HG03175 (cell line): ENCODE measurements at regions not wholly inside any gene's neighbourhood (a gene's known extent, or its start where the extent isn't known, plus 50 kb on each side); places are given as distances from the start of the nearest gene placed in this dataset.
"Not testable (repeated sequence)": the region's sequence is repeated elsewhere in the genome, so short reads cannot be mapped to it uniquely, and the experiment has no call there.

Source experiments
- ATAC-seq: cut with Tn5 transposase; IDR thresholded peaks from one replicate; pipeline ENCODE4 v1.9.1; 2021; ENCODE audit warnings: mild to moderate bottlenecking, moderate library complexity; ENCODE audit not compliant: unreplicated experiment

GRCh38 chr3:27779176-27779575, 57.1 kb upstream of the EOMES start:
- ATAC-seq = no peak

GRCh38 chr3:27789420-27789819, 67.3 kb upstream of the EOMES start:
- no peak for ATAC-seq

DNA sequence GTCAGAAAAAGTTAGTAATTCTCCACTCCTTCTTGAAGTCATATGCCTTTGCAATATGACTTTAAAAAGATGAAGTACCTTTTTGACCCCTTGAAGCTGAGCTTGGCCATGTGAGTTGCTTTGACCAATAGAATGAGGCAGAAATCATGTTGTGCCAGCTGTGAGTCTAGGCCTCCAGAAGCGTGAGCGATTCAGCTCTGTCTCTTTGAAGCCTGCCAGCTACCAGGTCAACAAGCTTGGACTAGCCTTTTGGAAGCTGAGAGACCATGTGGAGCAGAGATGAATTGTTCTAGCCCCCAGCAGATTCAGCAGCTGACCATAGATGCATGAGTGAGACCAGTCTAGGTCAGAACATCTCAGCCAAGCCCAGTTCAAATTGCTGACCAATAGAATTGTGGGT, 69.8 kb upstream of the EOMES start:
- no peak for ATAC-seq

GRCh38 chr3:27792869-27793268, 70.7 kb upstream of the EOMES start:
- ATAC-seq = no peak

GRCh38 chr3:27794211-27794610, 72.1 kb upstream of the EOMES start:
- no peak for ATAC-seq

GRCh38 chr3:27796365-27796875, 74.3 kb upstream of the EOMES start:
- ATAC-seq = no peak

DNA sequence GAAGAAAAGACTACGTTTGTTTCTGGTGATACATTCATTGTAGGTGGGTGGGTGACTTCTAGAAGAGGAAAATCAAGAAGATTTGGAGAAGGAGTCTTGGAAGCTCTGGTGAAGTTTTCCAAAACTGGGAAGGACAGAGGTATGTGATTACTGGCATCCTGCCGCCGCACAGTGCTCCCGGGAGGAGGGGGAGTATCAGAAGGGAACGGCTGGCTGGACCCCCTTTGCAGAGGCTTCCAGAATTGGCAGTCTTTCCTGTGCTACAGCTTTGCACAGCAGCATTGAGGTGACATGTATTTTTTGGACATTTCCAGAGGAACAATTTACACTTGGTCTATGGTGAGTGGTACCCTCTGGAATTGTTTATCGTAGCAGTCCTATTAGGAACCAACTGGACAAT, 75.7 kb upstream of the EOMES start:
- no peak for ATAC-seq

DNA sequence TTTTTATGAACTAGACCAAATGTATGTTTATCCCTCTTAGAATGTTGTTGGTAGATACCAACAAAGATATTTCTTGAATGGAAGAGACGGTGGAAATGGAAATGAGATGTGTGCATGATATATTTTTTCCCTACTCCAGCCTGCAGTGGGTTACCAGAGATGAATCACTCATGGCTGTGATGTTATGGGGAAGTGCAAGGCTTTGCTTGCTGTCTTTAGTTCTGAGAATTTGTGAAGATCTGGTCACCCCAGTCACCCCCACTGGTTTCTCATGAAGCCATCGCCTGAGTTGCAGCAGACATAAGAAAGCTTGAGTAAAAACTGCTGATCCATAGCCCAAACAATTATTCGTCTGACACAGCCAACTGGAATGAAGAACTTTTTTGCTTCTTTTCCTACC, 78.1 kb upstream of the EOMES start:
- no peak for ATAC-seq

- ATAC-seq = no peak
Observed at GRCh38 chr3:27802425-27802824, 80.3 kb upstream of the EOMES start.

GRCh38 chr3:27802849-27803248, 80.7 kb upstream of the EOMES start:
- no peak for ATAC-seq

DNA sequence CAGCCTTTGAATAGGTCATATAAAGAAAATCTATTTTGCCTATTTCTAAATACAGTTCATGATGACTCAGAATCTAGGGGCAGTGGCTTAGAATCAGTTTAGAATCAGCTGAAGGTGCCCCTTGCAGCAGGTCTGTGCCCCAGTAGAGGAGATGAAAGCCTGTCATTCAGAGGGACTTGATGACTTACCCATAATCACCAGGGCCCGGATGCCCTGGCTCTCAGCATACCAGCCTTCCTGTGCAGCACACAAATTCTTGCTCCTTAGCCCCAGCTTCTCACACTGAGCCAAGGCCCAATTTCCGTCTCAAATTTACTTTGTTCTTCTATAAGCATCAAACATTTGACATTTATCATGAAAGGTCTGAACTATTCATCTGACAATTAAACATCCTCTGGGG, 83.2 kb upstream of the EOMES start:
- ATAC-seq = no peak

DNA sequence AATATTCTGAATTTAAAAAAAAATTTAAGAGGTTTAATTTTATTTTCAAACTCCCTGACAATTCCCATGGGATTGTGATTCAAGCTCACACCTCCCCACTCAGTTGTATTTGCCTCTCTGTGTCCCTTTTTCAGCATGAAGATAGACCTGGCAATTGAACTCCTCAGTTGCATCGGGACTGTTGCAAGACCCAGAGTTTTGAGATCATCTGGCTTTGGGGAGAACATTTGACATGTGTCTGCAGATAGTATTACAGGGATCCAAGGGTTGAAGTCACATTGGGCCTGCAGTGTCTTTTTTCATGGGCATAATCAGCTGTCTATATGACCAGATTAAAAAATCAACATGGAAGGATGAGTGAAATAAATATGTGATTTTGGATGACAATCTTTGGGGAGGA, 91.1 kb upstream of the EOMES start:
- ATAC-seq = no peak

- ATAC-seq = not testable (repeated sequence)
Observed at GRCh38 chr3:27821609-27822008, 99.5 kb upstream of the EOMES start.

GRCh38 chr3:27824312-27825200, 102.4 kb upstream of the EOMES start:
- ATAC-seq = no peak

DNA sequence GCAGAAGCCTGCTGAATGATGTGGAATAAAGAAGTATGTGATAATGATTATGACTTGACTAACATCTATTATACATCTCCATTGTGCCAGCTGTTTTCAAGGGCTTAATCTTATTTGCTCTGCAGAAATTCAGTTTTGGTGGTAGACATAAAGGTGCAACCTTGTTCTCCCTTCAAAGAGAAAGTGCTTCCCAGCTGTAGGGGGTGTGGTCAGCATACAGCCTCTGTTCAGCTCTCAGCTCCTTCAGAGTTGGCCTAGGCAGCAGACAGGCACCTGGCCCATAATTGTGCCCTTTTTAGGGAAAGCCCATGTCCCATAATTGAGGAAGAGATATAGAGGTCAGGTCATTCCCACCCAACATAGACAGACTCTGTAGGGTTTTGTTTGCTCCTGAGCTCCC, 104.3 kb upstream of the EOMES start:
- ATAC-seq = no peak

DNA sequence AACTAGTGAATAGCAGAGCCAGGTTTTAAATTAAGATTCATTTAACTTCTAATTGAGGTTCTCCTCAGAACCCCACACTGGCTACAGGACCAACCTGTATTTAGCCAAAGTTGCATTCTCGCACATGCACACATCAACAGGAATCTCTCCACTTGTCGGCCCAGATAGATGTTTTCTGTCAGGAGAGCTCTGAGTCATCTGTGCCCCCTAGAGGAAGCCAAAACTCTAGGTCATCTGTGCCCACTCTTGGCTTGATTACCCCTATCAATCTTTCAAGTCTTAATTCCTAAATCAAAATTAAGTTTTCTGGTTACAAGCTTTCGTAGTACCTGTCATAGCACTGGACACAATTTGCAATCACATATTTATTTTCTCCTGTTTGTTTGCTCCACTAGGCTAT, 104.9 kb upstream of the EOMES start:
- no peak for ATAC-seq

DNA sequence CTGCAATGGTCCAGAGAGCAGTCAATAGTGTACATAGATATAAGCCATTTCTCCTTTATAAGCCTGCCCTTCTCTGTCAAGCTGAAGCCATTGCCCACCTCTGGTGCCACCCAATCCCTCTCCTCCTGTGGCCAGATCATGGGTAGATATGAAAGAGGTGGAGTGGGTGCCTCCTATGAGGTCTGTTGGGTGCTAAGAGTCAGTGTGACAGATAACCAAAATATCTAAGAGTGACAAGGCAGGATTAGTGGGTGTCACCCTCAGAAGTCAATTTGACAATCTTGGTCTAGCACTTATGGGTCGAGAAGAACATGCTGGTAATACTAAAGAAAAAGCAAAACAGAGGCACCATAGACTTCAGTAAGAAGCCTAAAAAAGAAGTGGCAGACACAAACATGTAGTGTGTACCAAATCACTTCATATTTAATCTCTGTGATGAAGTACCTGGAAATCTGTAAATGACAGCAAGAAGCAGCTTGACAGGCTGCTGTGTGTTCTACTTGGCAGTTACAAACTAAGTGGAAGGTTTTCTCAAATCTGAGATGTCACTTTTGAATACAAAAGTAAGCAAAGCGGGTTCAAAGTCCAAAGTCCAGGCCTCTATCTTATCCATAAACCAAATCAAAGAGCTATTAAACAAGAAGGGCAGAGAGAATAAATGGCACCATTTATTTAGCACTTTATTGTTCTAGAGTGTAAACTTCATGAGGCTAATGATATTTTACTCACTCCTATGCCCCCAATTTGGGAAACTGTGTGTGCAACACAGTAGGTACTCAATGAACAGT, 118.9 kb upstream of the EOMES start:
- no peak for ATAC-seq

- ATAC-seq = no peak
Observed at GRCh38 chr3:27844052-27844675, 122.0 kb upstream of the EOMES start.

GRCh38 chr3:27847697-27848096, 125.6 kb upstream of the EOMES start:
- ATAC-seq = no peak

DNA sequence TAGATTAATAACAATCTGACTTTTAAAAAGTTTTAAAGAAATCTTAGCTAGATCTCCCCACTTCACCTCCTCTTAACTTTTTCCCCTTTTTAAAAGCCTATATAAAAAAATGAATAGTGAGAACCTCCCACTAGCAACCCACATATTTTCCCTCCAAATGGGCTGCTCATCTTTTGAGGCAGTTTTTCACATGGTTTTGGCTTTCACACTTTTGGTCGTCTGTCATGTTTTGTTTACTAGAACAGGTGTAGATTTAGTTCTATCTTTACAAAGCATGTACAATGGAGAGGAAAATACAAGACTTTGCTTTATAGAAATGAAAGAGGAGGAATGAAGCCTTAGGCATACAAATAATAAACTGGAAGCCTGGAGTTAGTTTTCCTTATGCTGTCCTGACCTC, 126.7 kb upstream of the EOMES start:
- no peak for ATAC-seq

DNA sequence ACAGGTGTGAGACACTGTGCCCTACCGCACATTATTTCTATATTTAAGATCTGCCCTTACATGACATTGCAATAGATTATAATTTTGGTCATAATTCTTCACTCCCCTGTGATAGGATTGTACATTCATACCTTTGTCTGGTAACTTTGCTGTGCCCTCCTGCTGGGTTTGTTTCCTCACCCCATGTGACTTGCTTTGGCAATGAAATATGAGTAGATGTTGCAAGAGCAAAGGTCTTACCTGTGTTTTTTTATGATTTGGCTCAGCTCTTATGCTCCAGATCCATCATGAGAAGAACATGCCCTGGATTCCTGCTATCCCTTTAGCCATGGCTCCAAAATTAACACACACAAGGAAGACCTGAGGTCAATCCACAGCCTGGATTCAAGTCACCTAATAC, 137.7 kb upstream of the EOMES start:
- ATAC-seq = no peak
